WTC11 (cell line): ENCODE measurements at regions not wholly inside any gene's neighbourhood (a gene's known extent, or its start where the extent isn't known, plus 50 kb on each side); places are given as distances from the start of the nearest gene placed in this dataset.

Experiments
- ATAC-seq: fragments of 200-7000 bp; cut with Tn5 transposase; 2 replicates; pipeline ENCODE4 v1.10.0; 2021; ENCODE audit warnings: mild to moderate bottlenecking, moderate library complexity
- CTCF ChIA-PET: fragments of 300-600 bp; sonication (Branson Sonifier 250); formaldehyde crosslinking; loops from one replicate; lab custom pipeline; 2021; ENCODE audit warnings: antibody characterized with exemption; lab: Charles Lee
- POLR2A ChIA-PET: fragments of 350-600 bp; sonication (Branson Sonifier 250); formaldehyde crosslinking; loops from one replicate; lab custom pipeline; 2021; ENCODE audit warnings: antibody characterized with exemption; lab: Charles Lee
- DNase-seq: peaks from one replicate; pipeline ENCODE4 v3.0.0; 2021; ENCODE audit warnings: low spot score
- H3K27ac Mint-ChIP-seq: 2 replicates; pipeline ENCODE4 v1.8.0; 2021; ENCODE audit warnings: mixed read lengths
- H3K27me3 Mint-ChIP-seq: 2 replicates; pipeline ENCODE4 v1.8.0; 2021; ENCODE audit warnings: low read depth, mild to moderate bottlenecking, moderate library complexity, mixed read lengths
- H3K36me3 Mint-ChIP-seq: 2 replicates; pipeline ENCODE4 v1.8.0; 2021; ENCODE audit warnings: mixed read lengths
- H3K4me1 Mint-ChIP-seq: 2 replicates; pipeline ENCODE4 v1.8.0; 2022; ENCODE audit warnings: mixed read lengths
- H3K4me3 Mint-ChIP-seq: 2 replicates; pipeline ENCODE4 v1.8.0; 2021; ENCODE audit warnings: mild to moderate bottlenecking, moderate library complexity, mixed read lengths
- H3K9me3 Mint-ChIP-seq: 2 replicates; pipeline ENCODE4 v1.8.0; 2021; ENCODE audit warnings: mixed read lengths
- ATF1 ChIP-seq: sonication (generic); formaldehyde crosslinking; IDR thresholded peaks from 2 replicates; pipeline ENCODE4 v1.8.1; 2023; ENCODE audit warnings: mild to moderate bottlenecking, moderate library complexity, missing genetic modification reagents
- CBFB ChIP-seq: sonication (generic); formaldehyde crosslinking; IDR thresholded peaks from 2 replicates; pipeline ENCODE4 v1.8.1; 2022; ENCODE audit warnings: mild to moderate bottlenecking, low read depth, missing genetic modification reagents
- FOXP1 ChIP-seq: sonication (generic); formaldehyde crosslinking; IDR thresholded peaks from 2 replicates; pipeline ENCODE4 v1.8.0; 2022; ENCODE audit warnings: missing genetic modification reagents, mild to moderate bottlenecking, moderate library complexity, borderline replicate concordance
- GRHL2 ChIP-seq: fragments of 250-450 bp; sonication (Bioruptor Pico); IDR thresholded peaks from 2 replicates; pipeline ENCODE4 v1.8.0; 2022; ENCODE audit warnings: mild to moderate bottlenecking, moderate library complexity; ENCODE audit not compliant: insufficient replicate concordance, severe bottlenecking
- JUN ChIP-seq: sonication (generic); formaldehyde crosslinking; IDR thresholded peaks from 2 replicates; pipeline ENCODE4 v1.8.0; 2023; ENCODE audit warnings: mild to moderate bottlenecking, missing genetic modification reagents
- KAT7 ChIP-seq: sonication (generic); formaldehyde crosslinking; IDR thresholded peaks from 2 replicates; pipeline ENCODE4 v1.8.1; 2023; ENCODE audit warnings: missing genetic modification reagents, mild to moderate bottlenecking, borderline replicate concordance
- MYBL2 ChIP-seq: sonication (generic); formaldehyde crosslinking; IDR thresholded peaks from 2 replicates; pipeline ENCODE4 v1.8.1; 2023; ENCODE audit warnings: mild to moderate bottlenecking, moderate library complexity, missing genetic modification reagents
- NR1H2 ChIP-seq: sonication (generic); formaldehyde crosslinking; IDR thresholded peaks from 2 replicates; pipeline ENCODE4 v1.9.0; 2021; ENCODE audit warnings: mild to moderate bottlenecking, moderate library complexity, missing genetic modification reagents
- OVOL2 ChIP-seq: fragments of 250-450 bp; sonication (Bioruptor Pico); IDR thresholded peaks from 2 replicates; pipeline ENCODE4 v1.9.0; 2021; ENCODE audit warnings: mild to moderate bottlenecking, borderline replicate concordance
- PRRX2 ChIP-seq: fragments of 250-450 bp; sonication (Bioruptor Pico); IDR thresholded peaks from 2 replicates; pipeline ENCODE4 v1.8.0; 2021; ENCODE audit warnings: mild to moderate bottlenecking
- RELA ChIP-seq: sonication (generic); formaldehyde crosslinking; IDR thresholded peaks from 2 replicates; pipeline ENCODE4 v1.8.1; 2022; ENCODE audit warnings: missing genetic modification reagents, mild to moderate bottlenecking, borderline replicate concordance
- SMAD4 ChIP-seq: sonication (generic); formaldehyde crosslinking; IDR thresholded peaks from 2 replicates; pipeline ENCODE4 v1.8.0; 2022; ENCODE audit warnings: mild to moderate bottlenecking, missing genetic modification reagents
- TEAD1 ChIP-seq: sonication (generic); formaldehyde crosslinking; IDR thresholded peaks from 2 replicates; pipeline ENCODE4 v1.8.0; 2022; ENCODE audit warnings: mild to moderate bottlenecking, missing genetic modification reagents
- TP53 ChIP-seq: sonication (generic); formaldehyde crosslinking; IDR thresholded peaks from 2 replicates; pipeline ENCODE4 v1.8.1; 2023; ENCODE audit warnings: mild to moderate bottlenecking, missing genetic modification reagents
- ZBTB21 ChIP-seq: sonication (generic); formaldehyde crosslinking; IDR thresholded peaks from 2 replicates; pipeline ENCODE4 v1.8.1; 2023; ENCODE audit warnings: mild to moderate bottlenecking, missing genetic modification reagents, borderline replicate concordance
- ZNF121 ChIP-seq: sonication (generic); formaldehyde crosslinking; IDR thresholded peaks from 2 replicates; pipeline ENCODE4 v1.8.0; 2023; ENCODE audit warnings: missing genetic modification reagents
- ZNF263 ChIP-seq: sonication (generic); formaldehyde crosslinking; IDR thresholded peaks from 2 replicates; pipeline ENCODE4 v1.8.1; 2022; ENCODE audit warnings: low read depth, mild to moderate bottlenecking, moderate library complexity, missing genetic modification reagents
- TF ChIP-seq, protein P1 (sequence below): fragments of 250-450 bp; sonication (Bioruptor Pico); IDR thresholded peaks from 2 replicates; pipeline ENCODE4 v2.1.2; 2022; ENCODE audit warnings: mild to moderate bottlenecking, moderate library complexity
- TF ChIP-seq, protein P2 (sequence below): fragments of 200-600 bp; IDR thresholded peaks from 2 replicates; pipeline ENCODE4 v1.8.0; 2022; ENCODE audit warnings: antibody characterized with exemption
- TF ChIP-seq, protein P3 (sequence below): sonication (generic); formaldehyde crosslinking; IDR thresholded peaks from 2 replicates; pipeline ENCODE4 v1.8.1; 2022; ENCODE audit warnings: mild to moderate bottlenecking, missing genetic modification reagents, moderate library complexity, borderline replicate concordance
- TF ChIP-seq, protein P4 (sequence below): sonication (generic); formaldehyde crosslinking; IDR thresholded peaks from 2 replicates; pipeline ENCODE4 v1.8.1; 2022; ENCODE audit warnings: low read depth, missing genetic modification reagents, borderline replicate concordance
- TF ChIP-seq, protein P5 (sequence below): sonication (generic); formaldehyde crosslinking; IDR thresholded peaks from 2 replicates; pipeline ENCODE4 v1.8.0; 2023; ENCODE audit warnings: missing genetic modification reagents
- TF ChIP-seq, protein P6 (sequence below): sonication (generic); formaldehyde crosslinking; IDR thresholded peaks from 2 replicates; pipeline ENCODE4 v1.8.0; 2022; ENCODE audit warnings: mild to moderate bottlenecking, missing genetic modification reagents

DNA sequence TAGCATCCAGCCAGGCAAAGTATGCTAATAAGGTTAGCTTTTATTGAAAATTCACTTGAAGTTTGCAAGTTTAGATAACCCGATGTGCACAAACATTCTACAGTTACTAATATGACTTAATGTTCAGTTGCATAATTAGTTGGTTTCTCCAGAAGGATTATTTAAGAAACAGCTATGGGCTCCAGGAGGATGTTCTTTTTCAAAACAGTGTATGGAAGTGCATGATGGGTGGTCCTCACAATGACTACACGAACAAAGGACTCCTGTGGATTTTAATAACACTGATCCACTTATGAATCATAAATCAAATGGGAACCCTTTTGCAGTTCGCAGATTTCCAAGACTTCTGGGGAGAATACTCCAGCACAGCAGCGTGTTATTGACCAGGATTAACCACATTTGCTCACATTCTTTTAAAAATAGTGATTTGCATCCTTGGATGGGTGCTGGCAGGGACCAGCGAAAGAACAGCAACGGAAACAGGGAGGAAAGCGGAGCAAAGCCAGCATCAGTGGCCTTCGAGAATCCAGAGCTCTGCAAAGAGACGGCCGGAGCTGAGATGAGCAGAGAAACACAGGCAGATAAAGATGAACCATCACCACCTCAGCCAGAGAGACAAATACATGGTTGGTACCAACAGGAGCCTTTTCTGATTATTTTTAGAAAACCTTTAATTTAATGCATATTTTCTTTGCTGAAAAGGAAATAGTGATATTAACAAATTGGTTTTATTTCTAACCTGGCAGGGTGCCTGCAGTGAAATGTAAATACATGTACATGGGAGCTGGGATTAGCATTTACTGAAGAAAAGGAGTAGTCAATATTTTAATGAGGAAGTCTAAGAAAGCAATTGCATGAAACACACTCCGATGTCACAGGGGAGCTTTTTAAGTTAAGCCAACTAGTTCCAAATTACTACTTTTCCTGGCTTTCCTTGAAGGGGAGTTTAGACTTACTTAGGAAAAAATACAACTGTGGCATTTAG is 623.2 kb upstream of the ZFHX3 start:
- peak; percentile 78 for ATAC-seq
- ChIA-PET POLR2A (no interaction called here), CTCF (interaction anchor here (1.0 kb wide), 1 partner anchor 43 kb away, joined by 3 read pairs; no protein-coding TSS in a partner anchor)
- peaks cover 46% of the 10 kb centered on the region for H3K4me1 Mint-ChIP-seq
- H3K9me3 Mint-ChIP-seq, result peaks cover 32% of the 10 kb centered on the region
- H3K27me3 Mint-ChIP-seq, result no peaks in the 10 kb centered on the region
- H3K36me3 Mint-ChIP-seq, result peaks cover 11% of the 10 kb centered on the region
- H3K4me3 Mint-ChIP-seq, result peak overlapping the region; percentile 14; the same call in 1 of the 2 replicates
- peak; percentile 20 for DNase-seq
- peak overlapping the region; percentile 46 for H3K27ac Mint-ChIP-seq
- TF ChIP-seq, protein P1, sequence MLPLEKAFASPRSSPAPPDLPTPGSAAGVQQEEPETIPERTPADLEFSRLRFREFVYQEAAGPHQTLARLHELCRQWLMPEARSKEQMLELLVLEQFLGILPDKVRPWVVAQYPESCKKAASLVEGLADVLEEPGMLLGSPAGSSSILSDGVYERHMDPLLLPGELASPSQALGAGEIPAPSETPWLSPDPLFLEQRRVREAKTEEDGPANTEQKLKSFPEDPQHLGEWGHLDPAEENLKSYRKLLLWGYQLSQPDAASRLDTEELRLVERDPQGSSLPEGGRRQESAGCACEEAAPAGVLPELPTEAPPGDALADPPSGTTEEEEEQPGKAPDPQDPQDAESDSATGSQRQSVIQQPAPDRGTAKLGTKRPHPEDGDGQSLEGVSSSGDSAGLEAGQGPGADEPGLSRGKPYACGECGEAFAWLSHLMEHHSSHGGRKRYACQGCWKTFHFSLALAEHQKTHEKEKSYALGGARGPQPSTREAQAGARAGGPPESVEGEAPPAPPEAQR (CRISPR knock-in tag), result no peak
- TF ChIP-seq KAT7 (CRISPR knock-in tag) (no peak), TEAD1 (CRISPR knock-in tag) (no peak), RELA (CRISPR knock-in tag) (no peak), CBFB (CRISPR knock-in tag) (no peak), GRHL2 (CRISPR knock-in tag) (no peak), TP53 (CRISPR knock-in tag) (no peak), ZNF263 (no peak), PRRX2 (CRISPR knock-in tag) (no peak), SMAD4 (CRISPR knock-in tag) (no peak), ZNF121 (no peak), FOXP1 (no peak), ATF1 (CRISPR knock-in tag) (no peak), JUN (CRISPR knock-in tag) (no peak), MYBL2 (no peak)
- TF ChIP-seq, protein P2, sequence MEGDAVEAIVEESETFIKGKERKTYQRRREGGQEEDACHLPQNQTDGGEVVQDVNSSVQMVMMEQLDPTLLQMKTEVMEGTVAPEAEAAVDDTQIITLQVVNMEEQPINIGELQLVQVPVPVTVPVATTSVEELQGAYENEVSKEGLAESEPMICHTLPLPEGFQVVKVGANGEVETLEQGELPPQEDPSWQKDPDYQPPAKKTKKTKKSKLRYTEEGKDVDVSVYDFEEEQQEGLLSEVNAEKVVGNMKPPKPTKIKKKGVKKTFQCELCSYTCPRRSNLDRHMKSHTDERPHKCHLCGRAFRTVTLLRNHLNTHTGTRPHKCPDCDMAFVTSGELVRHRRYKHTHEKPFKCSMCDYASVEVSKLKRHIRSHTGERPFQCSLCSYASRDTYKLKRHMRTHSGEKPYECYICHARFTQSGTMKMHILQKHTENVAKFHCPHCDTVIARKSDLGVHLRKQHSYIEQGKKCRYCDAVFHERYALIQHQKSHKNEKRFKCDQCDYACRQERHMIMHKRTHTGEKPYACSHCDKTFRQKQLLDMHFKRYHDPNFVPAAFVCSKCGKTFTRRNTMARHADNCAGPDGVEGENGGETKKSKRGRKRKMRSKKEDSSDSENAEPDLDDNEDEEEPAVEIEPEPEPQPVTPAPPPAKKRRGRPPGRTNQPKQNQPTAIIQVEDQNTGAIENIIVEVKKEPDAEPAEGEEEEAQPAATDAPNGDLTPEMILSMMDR, result no peak
- TF ChIP-seq, protein P3, sequence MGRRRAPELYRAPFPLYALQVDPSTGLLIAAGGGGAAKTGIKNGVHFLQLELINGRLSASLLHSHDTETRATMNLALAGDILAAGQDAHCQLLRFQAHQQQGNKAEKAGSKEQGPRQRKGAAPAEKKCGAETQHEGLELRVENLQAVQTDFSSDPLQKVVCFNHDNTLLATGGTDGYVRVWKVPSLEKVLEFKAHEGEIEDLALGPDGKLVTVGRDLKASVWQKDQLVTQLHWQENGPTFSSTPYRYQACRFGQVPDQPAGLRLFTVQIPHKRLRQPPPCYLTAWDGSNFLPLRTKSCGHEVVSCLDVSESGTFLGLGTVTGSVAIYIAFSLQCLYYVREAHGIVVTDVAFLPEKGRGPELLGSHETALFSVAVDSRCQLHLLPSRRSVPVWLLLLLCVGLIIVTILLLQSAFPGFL, result no peak
- TF ChIP-seq, protein P4, sequence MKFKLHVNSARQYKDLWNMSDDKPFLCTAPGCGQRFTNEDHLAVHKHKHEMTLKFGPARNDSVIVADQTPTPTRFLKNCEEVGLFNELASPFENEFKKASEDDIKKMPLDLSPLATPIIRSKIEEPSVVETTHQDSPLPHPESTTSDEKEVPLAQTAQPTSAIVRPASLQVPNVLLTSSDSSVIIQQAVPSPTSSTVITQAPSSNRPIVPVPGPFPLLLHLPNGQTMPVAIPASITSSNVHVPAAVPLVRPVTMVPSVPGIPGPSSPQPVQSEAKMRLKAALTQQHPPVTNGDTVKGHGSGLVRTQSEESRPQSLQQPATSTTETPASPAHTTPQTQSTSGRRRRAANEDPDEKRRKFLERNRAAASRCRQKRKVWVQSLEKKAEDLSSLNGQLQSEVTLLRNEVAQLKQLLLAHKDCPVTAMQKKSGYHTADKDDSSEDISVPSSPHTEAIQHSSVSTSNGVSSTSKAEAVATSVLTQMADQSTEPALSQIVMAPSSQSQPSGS (CRISPR knock-in tag), result no peak

DNA sequence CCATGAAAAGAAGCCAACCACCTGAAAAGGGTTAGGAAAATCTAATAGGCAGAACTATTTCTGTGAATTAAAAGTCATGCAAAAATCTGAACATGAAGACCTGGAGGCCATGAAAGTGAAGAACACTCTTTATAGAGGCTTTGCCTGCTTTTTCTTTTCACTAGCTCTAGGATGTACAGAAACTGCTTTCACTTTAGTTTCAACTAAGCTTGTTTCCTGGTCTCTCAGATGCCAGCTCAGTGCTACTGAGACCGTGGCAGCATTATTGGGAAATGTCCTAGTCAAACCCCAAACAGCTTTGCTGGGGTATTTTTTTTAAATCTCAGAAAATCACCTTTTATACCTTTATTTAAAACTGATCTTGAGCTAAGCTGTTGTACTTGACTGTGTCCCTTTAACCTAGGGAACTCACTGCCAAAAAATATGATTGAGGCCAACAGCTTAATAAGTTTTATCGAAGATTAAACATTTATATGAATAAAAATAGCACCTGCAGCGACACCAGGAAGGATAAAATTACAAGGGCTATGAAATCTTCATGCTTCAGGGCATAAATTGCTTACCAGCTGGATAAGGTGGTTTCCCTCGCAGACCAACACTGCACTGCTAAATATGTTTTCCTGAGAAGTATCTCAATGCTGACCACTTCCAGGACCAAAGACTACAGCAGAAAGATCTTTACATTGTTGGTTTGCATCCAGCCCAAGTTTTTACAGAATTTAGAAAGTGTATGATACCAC is 621.8 kb upstream of the ZFHX3 start:
- Mint-ChIP-seq H3K36me3 (peaks cover 11% of the 10 kb centered on the region), H3K27ac (no peak overlapping the region; the same call in 1 of the 2 replicates), H3K9me3 (peaks cover 21% of the 10 kb centered on the region), H3K4me1 (peaks cover 46% of the 10 kb centered on the region), H3K4me3 (no peak overlapping the region), H3K27me3 (no peaks in the 10 kb centered on the region)
- no peak for ATAC-seq
- no peak for DNase-seq
- POLR2A ChIA-PET, result no interaction called here
- CTCF ChIA-PET, result interaction anchor here (0.7 to 1.6 kb wide), 3 partner anchors 44 to 557 kb away, joined by 3 to 4 read pairs (median 3); no protein-coding TSS in a partner anchor
- TF ChIP-seq, protein P5, sequence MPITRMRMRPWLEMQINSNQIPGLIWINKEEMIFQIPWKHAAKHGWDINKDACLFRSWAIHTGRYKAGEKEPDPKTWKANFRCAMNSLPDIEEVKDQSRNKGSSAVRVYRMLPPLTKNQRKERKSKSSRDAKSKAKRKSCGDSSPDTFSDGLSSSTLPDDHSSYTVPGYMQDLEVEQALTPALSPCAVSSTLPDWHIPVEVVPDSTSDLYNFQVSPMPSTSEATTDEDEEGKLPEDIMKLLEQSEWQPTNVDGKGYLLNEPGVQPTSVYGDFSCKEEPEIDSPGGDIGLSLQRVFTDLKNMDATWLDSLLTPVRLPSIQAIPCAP (CRISPR knock-in tag), result no peak
- TF ChIP-seq KAT7 (CRISPR knock-in tag) (no peak), OVOL2 (no peak), ZBTB21 (no peak), NR1H2 (no peak)
- TF ChIP-seq, protein P6, sequence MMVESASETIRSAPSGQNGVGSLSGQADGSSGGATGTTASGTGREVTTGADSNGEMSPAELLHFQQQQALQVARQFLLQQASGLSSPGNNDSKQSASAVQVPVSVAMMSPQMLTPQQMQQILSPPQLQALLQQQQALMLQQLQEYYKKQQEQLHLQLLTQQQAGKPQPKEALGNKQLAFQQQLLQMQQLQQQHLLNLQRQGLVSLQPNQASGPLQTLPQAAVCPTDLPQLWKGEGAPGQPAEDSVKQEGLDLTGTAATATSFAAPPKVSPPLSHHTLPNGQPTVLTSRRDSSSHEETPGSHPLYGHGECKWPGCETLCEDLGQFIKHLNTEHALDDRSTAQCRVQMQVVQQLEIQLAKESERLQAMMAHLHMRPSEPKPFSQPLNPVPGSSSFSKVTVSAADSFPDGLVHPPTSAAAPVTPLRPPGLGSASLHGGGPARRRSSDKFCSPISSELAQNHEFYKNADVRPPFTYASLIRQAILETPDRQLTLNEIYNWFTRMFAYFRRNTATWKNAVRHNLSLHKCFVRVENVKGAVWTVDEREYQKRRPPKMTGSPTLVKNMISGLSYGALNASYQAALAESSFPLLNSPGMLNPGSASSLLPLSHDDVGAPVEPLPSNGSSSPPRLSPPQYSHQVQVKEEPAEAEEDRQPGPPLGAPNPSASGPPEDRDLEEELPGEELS (CRISPR knock-in tag), result no peak
- TF ChIP-seq, protein P3, result no peak
